HCT116 (cell line): ENCODE measurements at regions not wholly inside any gene's neighbourhood (a gene's known extent, or its start where the extent isn't known, plus 50 kb on each side); places are given as distances from the start of the nearest gene placed in this dataset.

Experiments
- ATAC-seq: fragments of 200-7000 bp; cut with Tn5 transposase; 2 replicates; pipeline ENCODE4 v1.9.1; 2020; ENCODE audit warnings: mild to moderate bottlenecking, moderate library complexity
- BruUV-seq: library from RNA; stranded (reverse); fragments of 400-500 nt; replicated peaks from 2 replicates; lab custom pipeline; 2021; lab: Mats Ljungman, UMichigan
- CTCF ChIA-PET: fragments of 300-600 bp; sonication (Branson Sonifier 250); formaldehyde crosslinking; loops from one replicate; lab custom pipeline; 2021; ENCODE audit warnings: antibody characterized with exemption; lab: Charles Lee
- POLR2A ChIA-PET: fragments of 300-600, 350-600 bp; sonication (Branson Sonifier 250); formaldehyde crosslinking; loops from one replicate; lab custom pipeline; 2021; ENCODE audit warnings: antibody characterized with exemption; lab: Charles Lee
- RAD21 ChIA-PET, 2 experiments: fragments of 300-600 bp; sonication (Branson Sonifier 250); formaldehyde crosslinking; loops; one replicate each; lab custom pipeline; 2023; ENCODE audit warnings: low total read pairs in 2 of 2; ENCODE audit not compliant: uncharacterized antibody in 2 of 2, unreplicated experiment in 2 of 2, low non-redundant PET in 1 of 2; lab: Charles Lee
- DNase-seq: peaks from one replicate; pipeline ENCODE4 v3.0.0-alpha.2; 2010; ENCODE audit warnings: low read depth, low spot score
- H2AFZ ChIP-seq: fragments of 200-600 bp; shearing (Covaris generic), sonication (generic); 2 replicates; pipeline ENCODE4 v1.6.1; 2017; ENCODE audit warnings: low read depth, mixed run types, mixed read lengths, antibody characterized with exemption, low read length; ENCODE audit not compliant: poor library complexity, severe bottlenecking
- H3K27ac ChIP-seq: 2 replicates; pipeline ENCODE4 v1.5.1; 2012; ENCODE audit warnings: low read depth, low read length
- H3K27me3 ChIP-seq: fragments of 200-600 bp; sonication (generic); 2 replicates; pipeline ENCODE4 v1.6.1; 2016; ENCODE audit warnings: mixed run types, low read length, mixed read lengths; ENCODE audit not compliant: insufficient read depth
- H3K36me3 ChIP-seq, 2 experiments: fragments of 200-500 bp in 1 of 2; fragments of 200-600 bp in 1 of 2; sonication (Bioruptor generic) in 1 of 2; sonication (generic) in 1 of 2; 2 replicates each; pipeline versions ENCODE4 v1.5.1 to v1.6.1; 2014 to 2016; ENCODE audit warnings: low read length in 2 of 2, inconsistent platforms in 1 of 2, mixed read lengths in 1 of 2, mixed run types in 1 of 2; ENCODE audit not compliant: insufficient read depth in 2 of 2, control insufficient read depth in 1 of 2
- H3K4me1 ChIP-seq, 2 experiments: fragments of 200-600 bp in 1 of 2; sonication (generic) in 1 of 2; 2 replicates each; pipeline versions ENCODE4 v1.5.1 to v1.6.1; 2012 to 2017; ENCODE audit warnings: low read length in 2 of 2, inconsistent platforms in 1 of 2, mild to moderate bottlenecking in 1 of 2, mixed read lengths in 1 of 2, mixed run types in 1 of 2, moderate library complexity in 1 of 2; ENCODE audit not compliant: insufficient read depth in 2 of 2, control insufficient read depth in 1 of 2
- H3K4me2 ChIP-seq: fragments of 200-600 bp; sonication (generic); 2 replicates; pipeline ENCODE4 v1.6.1; 2017; ENCODE audit warnings: mixed run types, low read length, mixed read lengths
- H3K4me3 ChIP-seq, 2 experiments: fragments of 200-600 bp in 1 of 2; sonication (generic) in 1 of 2; replicated peaks in 1 of 2; 2 replicates each; pipeline ENCODE4 v1.5.1; 2011 to 2016; ENCODE audit warnings: low read length in 2 of 2, control low read depth in 1 of 2, low read depth in 1 of 2, mild to moderate bottlenecking in 1 of 2, mixed read lengths in 1 of 2, mixed run types in 1 of 2
- H3K79me2 ChIP-seq: fragments of 200-600 bp; sonication (generic); 2 replicates; pipeline ENCODE4 v1.6.1; 2017; ENCODE audit warnings: mild to moderate bottlenecking, mixed run types, low read length, moderate library complexity, mixed read lengths; ENCODE audit not compliant: insufficient read depth
- H3K9ac ChIP-seq: fragments of 200-600 bp; sonication (generic); 2 replicates; pipeline ENCODE4 v1.6.1; 2016; ENCODE audit warnings: low read length, mixed read lengths
- H3K9me2 ChIP-seq: fragments of 200-600 bp; sonication (generic), shearing (Covaris generic); 2 replicates; pipeline ENCODE4 v1.6.1; 2017; ENCODE audit warnings: mixed run types, mild to moderate bottlenecking, moderate library complexity; ENCODE audit not compliant: insufficient read depth
- H3K9me3 ChIP-seq, 2 experiments: fragments of 200-500 bp in 1 of 2; fragments of 200-600 bp in 1 of 2; sonication (Bioruptor generic) in 1 of 2; sonication (generic) in 1 of 2; 2 replicates each; pipeline ENCODE4 v1.6.1; 2014 to 2017; ENCODE audit warnings: low read length in 2 of 2, mixed read lengths in 2 of 2, inconsistent platforms in 1 of 2, low read depth in 1 of 2, mild to moderate bottlenecking in 1 of 2, mixed run types in 1 of 2, moderate library complexity in 1 of 2; ENCODE audit not compliant: control insufficient read depth in 1 of 2, insufficient read depth in 1 of 2
- H4K20me1 ChIP-seq: fragments of 200-600 bp; sonication (generic), shearing (Covaris generic); 2 replicates; pipeline ENCODE4 v1.6.1; 2017; ENCODE audit warnings: mixed run types, mild to moderate bottlenecking, moderate library complexity; ENCODE audit not compliant: insufficient read depth
- RAD21 ChIP-seq: IDR thresholded peaks from 2 replicates; pipeline ENCODE4 v1.6.1; 2012; ENCODE audit warnings: low read depth, mild to moderate bottlenecking
- SP1 ChIP-seq: IDR thresholded peaks from 2 replicates; pipeline ENCODE4 v1.6.1; 2012; ENCODE audit warnings: low read depth
- intact Hi-C: fragments of 100-400 bp; cut with micrococcal nuclease; formaldehyde crosslinking; loops from 2 replicates; pipeline ENCODE4 v1.10.0; 2022
- TF ChIP-seq, protein P1 (sequence below): IDR thresholded peaks from 2 replicates; pipeline ENCODE4 v1.6.1; 2012
- TF ChIP-seq, protein P2 (sequence below): IDR thresholded peaks from 2 replicates; pipeline ENCODE4 v1.6.1; 2012; ENCODE audit warnings: low read depth

DNA sequence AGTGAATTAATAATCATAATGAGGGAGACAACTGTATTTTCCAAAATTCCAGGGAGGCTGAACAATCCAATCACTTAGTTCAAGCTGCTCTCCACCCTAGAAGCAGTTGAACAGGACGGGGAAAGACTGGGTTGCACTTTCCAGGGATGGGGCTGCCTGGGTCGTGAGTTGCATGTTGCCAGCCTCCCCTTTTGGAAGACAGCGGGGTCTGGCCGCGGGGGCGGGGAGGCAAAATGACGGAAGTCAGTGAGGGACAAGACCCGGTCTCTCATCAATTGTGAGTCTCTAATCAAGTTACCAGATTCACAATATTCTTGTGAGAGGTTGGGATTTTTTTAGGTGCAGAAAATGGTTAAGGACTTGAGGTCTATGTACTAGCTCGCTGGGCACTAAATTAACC, 484.1 kb downstream of the ZSWIM6 start:
- POLR2A ChIA-PET = no interaction called here
- TF ChIP-seq, protein P1, sequence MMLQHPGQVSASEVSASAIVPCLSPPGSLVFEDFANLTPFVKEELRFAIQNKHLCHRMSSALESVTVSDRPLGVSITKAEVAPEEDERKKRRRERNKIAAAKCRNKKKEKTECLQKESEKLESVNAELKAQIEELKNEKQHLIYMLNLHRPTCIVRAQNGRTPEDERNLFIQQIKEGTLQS = no peak
- no peak for TF ChIP-seq SP1
- TF ChIP-seq, protein P2, sequence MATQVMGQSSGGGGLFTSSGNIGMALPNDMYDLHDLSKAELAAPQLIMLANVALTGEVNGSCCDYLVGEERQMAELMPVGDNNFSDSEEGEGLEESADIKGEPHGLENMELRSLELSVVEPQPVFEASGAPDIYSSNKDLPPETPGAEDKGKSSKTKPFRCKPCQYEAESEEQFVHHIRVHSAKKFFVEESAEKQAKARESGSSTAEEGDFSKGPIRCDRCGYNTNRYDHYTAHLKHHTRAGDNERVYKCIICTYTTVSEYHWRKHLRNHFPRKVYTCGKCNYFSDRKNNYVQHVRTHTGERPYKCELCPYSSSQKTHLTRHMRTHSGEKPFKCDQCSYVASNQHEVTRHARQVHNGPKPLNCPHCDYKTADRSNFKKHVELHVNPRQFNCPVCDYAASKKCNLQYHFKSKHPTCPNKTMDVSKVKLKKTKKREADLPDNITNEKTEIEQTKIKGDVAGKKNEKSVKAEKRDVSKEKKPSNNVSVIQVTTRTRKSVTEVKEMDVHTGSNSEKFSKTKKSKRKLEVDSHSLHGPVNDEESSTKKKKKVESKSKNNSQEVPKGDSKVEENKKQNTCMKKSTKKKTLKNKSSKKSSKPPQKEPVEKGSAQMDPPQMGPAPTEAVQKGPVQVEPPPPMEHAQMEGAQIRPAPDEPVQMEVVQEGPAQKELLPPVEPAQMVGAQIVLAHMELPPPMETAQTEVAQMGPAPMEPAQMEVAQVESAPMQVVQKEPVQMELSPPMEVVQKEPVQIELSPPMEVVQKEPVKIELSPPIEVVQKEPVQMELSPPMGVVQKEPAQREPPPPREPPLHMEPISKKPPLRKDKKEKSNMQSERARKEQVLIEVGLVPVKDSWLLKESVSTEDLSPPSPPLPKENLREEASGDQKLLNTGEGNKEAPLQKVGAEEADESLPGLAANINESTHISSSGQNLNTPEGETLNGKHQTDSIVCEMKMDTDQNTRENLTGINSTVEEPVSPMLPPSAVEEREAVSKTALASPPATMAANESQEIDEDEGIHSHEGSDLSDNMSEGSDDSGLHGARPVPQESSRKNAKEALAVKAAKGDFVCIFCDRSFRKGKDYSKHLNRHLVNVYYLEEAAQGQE = no peak
- no peak for TF ChIP-seq RAD21
- Histone ChIP-seq H2AFZ (no peak overlapping the region), H3K9ac (no peak overlapping the region), H3K9me2 (no peaks in the 10 kb centered on the region), H3K4me1 (no peaks in the 10 kb centered on the region), H3K79me2 (no peaks in the 10 kb centered on the region), H3K36me3 (no peaks in the 10 kb centered on the region), H3K27ac (no peak overlapping the region), H4K20me1 (no peaks in the 10 kb centered on the region), H3K4me3 (no peak overlapping the region), H3K27me3 (peaks cover 60% of the 10 kb centered on the region), H3K4me2 (no peak overlapping the region), H3K9me3 (no peaks in the 10 kb centered on the region)
- ATAC-seq = no peak
- CTCF ChIA-PET = no interaction called here
- intact Hi-C loops = loop anchor here (10.0 kb wide), 1 partner anchor 761 kb away; no protein-coding TSS in a partner anchor
- RAD21 ChIA-PET = no interaction called here
- BruUV-seq = no TSS peak
- no peak for DNase-seq
